ENCODE measurements at regions not wholly inside any gene's neighbourhood (a gene's known extent, or its start where the extent isn't known, plus 50 kb on each side); places are given as distances from the start of the nearest gene placed in this dataset.
"Not testable (repeated sequence)": the region's sequence is repeated elsewhere in the genome, so short reads cannot be mapped to it uniquely, and the experiment has no call there.

- intact Hi-C loops (cut with DNase I; ENCODE audit: low total_unique reads), result no loop called here
- H3K9me3 ChIP-seq, result no peaks in the 10 kb centered on the region
- no peak overlapping the region for H3K27ac ChIP-seq
- DNase-seq, result no peak
- H3K36me3 ChIP-seq, result no peaks in the 10 kb centered on the region
- no peak for TF ChIP-seq CTCF (IDR thresholded peaks at IDR 0.05)
- TF ChIP-seq EP300 (IDR thresholded peaks at IDR 0.05; ENCODE audit: low read depth), result no peak
- no peak for TF ChIP-seq POLR2AphosphoS5 (IDR thresholded peaks at IDR 0.05)
- TF ChIP-seq POLR2A (IDR thresholded peaks at IDR 0.05), result no peak
- 25 to 40% methylated on average over 1 of the region's 1 CpG for WGBS, 2 donors (ENCODE audit: low coverage in 1 of 2)
- H3K27me3 ChIP-seq, result no peaks in the 10 kb centered on the region
- in situ Hi-C loops (cut with MboI; ENCODE audit: low pct_ligation_motif_present in 1 of 4, low pct_unique_long_range_greater_than_20kb in 1 of 4, low sequenced_read_pairs in 3 of 4), result no loop called here
- H3K4me1 ChIP-seq, result no peaks in the 10 kb centered on the region
- H3K4me3 ChIP-seq, result no peak overlapping the region
Measured at GRCh38 chr11:112623057-112623456, 338.2 kb upstream of the NCAM1 start.

DNA sequence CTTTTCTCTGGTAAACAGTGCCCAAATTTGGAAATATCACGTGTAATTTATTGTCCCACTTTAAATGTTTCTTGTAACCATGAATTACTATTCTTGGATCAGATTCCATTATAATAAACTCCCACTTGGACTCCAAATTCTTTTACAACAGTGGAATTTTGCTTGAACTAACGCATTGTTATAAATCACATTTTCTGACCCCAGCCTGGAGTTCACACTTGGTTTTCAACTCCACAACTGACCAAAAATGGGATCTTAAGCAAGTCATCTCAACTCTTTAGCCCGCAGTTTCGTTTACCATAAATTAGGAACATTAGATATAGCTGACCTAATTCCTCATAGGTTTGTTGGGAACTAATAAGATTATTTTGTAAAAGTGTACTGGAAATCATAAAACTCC, 336.8 kb upstream of the NCAM1 start:
- no peaks in the 10 kb centered on the region for H3K36me3 ChIP-seq
- H3K27ac ChIP-seq, result no peak overlapping the region
- TF ChIP-seq EP300 (IDR thresholded peaks at IDR 0.05; ENCODE audit: low read depth) (no peak), CTCF (IDR thresholded peaks at IDR 0.05) (no peak), POLR2A (IDR thresholded peaks at IDR 0.05) (no peak), POLR2AphosphoS5 (IDR thresholded peaks at IDR 0.05) (no peak)
- WGBS, 2 donors (ENCODE audit: low coverage in 1 of 2), result 50 to 66% methylated on average over 4 of the region's 4 CpGs
- intact Hi-C loops (cut with DNase I; ENCODE audit: low total_unique reads) (no loop called here), in situ Hi-C loops (cut with MboI; ENCODE audit: low pct_ligation_motif_present in 1 of 4, low pct_unique_long_range_greater_than_20kb in 1 of 4, low sequenced_read_pairs in 3 of 4) (no loop called here)
- no peaks in the 10 kb centered on the region for H3K4me1 ChIP-seq
- DNase-seq, result no peak
- no peaks in the 10 kb centered on the region for H3K27me3 ChIP-seq
- H3K4me3 ChIP-seq, result no peak overlapping the region
- no peaks in the 10 kb centered on the region for H3K9me3 ChIP-seq

DNA sequence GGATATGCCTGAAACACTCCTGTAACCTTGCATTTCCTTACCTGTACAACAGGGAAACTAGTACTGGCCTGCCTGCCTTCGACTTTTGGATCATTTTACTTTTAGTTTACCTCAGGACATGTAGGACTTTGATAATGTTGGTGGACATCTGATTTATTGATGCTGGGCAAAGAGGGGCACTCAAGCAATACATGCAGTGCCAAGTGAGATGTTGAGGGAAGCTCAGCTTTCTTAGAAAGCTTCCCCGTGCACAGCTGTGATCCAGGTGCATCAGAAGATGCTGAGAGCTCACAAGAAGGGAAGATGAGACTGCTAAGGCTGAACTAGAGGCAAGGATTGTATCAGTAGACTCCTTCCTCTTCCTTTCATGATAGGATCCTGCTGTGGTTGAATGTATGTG, 336.2 kb upstream of the NCAM1 start:
- intact Hi-C loops (cut with DNase I; ENCODE audit: low total_unique reads), result not testable (repeated sequence)

DNA sequence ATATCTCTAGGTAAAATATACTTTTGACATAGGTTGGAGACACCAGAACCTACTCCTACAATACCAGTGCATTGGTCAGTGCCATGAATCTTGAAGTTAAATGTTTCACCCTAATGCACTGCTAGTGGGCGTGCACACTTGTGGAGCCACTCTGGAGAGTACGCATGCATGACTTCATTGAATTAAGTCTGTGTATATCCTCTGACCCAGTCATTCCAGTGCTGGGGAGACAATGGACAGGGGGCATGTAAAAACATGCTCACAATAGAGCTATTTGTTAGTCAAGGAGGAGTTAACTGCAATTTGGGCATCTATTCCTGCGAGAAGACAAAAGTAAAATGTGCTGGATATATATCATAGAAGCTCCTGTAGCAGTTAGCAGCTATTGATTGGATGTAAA, 335.4 kb upstream of the NCAM1 start:
- TF ChIP-seq EP300 (IDR thresholded peaks at IDR 0.05; ENCODE audit: low read depth), result no peak
- no peak for TF ChIP-seq POLR2A (IDR thresholded peaks at IDR 0.05)
- no peak for TF ChIP-seq POLR2AphosphoS5 (IDR thresholded peaks at IDR 0.05)
- TF ChIP-seq CTCF (IDR thresholded peaks at IDR 0.05), result no peak
- Histone ChIP-seq H3K36me3 (no peaks in the 10 kb centered on the region), H3K27ac (no peak overlapping the region), H3K4me1 (no peaks in the 10 kb centered on the region), H3K27me3 (no peaks in the 10 kb centered on the region), H3K9me3 (no peaks in the 10 kb centered on the region), H3K4me3 (no peak overlapping the region)
- in situ Hi-C loops (cut with MboI; ENCODE audit: low pct_ligation_motif_present in 1 of 4, low pct_unique_long_range_greater_than_20kb in 1 of 4, low sequenced_read_pairs in 3 of 4) (no loop called here), intact Hi-C loops (cut with DNase I; ENCODE audit: low total_unique reads) (no loop called here)
- DNase-seq, result no peak
- 67 to 85% methylated on average over 1 to 3 of the region's 3 CpGs for WGBS, 2 donors (ENCODE audit: low coverage in 1 of 2)

More for the DNA sequence above, 336.2 kb upstream of the NCAM1 start:
- H3K4me1 ChIP-seq; in situ Hi-C loops (cut with MboI; ENCODE audit: low pct_ligation_motif_present in 1 of 4, low pct_unique_long_range_greater_than_20kb in 1 of 4, low sequenced_read_pairs in 3 of 4); H3K27ac ChIP-seq; H3K27me3 ChIP-seq; H3K9me3 ChIP-seq; H3K36me3 ChIP-seq; H3K4me3 ChIP-seq; DNase-seq: not testable (repeated sequence)
- WGBS, 2 donors (ENCODE audit: low coverage in 1 of 2), result 55 to 58% methylated on average over 2 of the region's 2 CpGs

- 84% methylated on average over 1 of the region's 1 CpG; no CpG with 5 or more reads in 1 of the 2 donors for WGBS, 2 donors (ENCODE audit: low coverage in 1 of 2)
- no peak for DNase-seq
- intact Hi-C loops (cut with DNase I; ENCODE audit: low total_unique reads), result no loop called here
Measured at GRCh38 chr11:112626731-112627130, 334.5 kb upstream of the NCAM1 start.

More at GRCh38 chr11:112626731-112627130, 334.5 kb upstream of the NCAM1 start:
- no peaks in the 10 kb centered on the region for H3K36me3 ChIP-seq
- H3K27ac ChIP-seq, result no peak overlapping the region
- no peak for TF ChIP-seq EP300 (IDR thresholded peaks at IDR 0.05; ENCODE audit: low read depth)
- H3K4me3 ChIP-seq, result no peak overlapping the region
- H3K27me3 ChIP-seq, result no peaks in the 10 kb centered on the region
- in situ Hi-C loops (cut with MboI; ENCODE audit: low pct_ligation_motif_present in 1 of 4, low pct_unique_long_range_greater_than_20kb in 1 of 4, low sequenced_read_pairs in 3 of 4), result no loop called here
- H3K9me3 ChIP-seq, result no peaks in the 10 kb centered on the region
- no peaks in the 10 kb centered on the region for H3K4me1 ChIP-seq

All from transverse colon (tissue), 4 donors.